HepG2 (cell line): ENCODE measurements at regions not wholly inside any gene's neighbourhood (a gene's known extent, or its start where the extent isn't known, plus 50 kb on each side); places are given as distances from the start of the nearest gene placed in this dataset.

Source experiments
- ATAC-seq: fragments of 200-7000 bp; cut with Tn5 transposase; 3 replicates; pipeline ENCODE4 v1.9.1; 2020; ENCODE audit warnings: mild to moderate bottlenecking, moderate library complexity
- BruUV-seq: library from RNA; stranded (reverse); fragments of 400-500 nt; replicated peaks from 2 replicates; lab custom pipeline; 2021; lab: Mats Ljungman, UMichigan
- CTCF ChIA-PET: fragments of 300-600 bp; formaldehyde crosslinking; extraction: SDS; loops from one replicate; lab custom pipeline; 2021; ENCODE audit warnings: low total read pairs, inconsistent platforms, low intra/inter-chr PET ratio; lab: Yijun Ruan, JAX
- POLR2A ChIA-PET: fragments of 350-600 bp; sonication (Branson Sonifier 250); formaldehyde crosslinking; loops from one replicate; lab custom pipeline; 2020; ENCODE audit warnings: antibody characterized with exemption, inconsistent platforms; lab: Yijun Ruan, JAX
- DNase-seq: peaks from one replicate; pipeline ENCODE4 v3.0.0-alpha.2; 2015; ENCODE audit warnings: low spot score
- FAIRE-seq: peaks from 3 replicates; lab custom pipeline; 2011; peaks lifted over from hg19 to GRCh38; lab: Jason Lieb, UNC
- H2AFZ ChIP-seq: one replicate; pipeline ENCODE4 v1.6.1; 2011; ENCODE audit warnings: low read length, inconsistent platforms
- H3K27ac ChIP-seq: fragments of 300-600 bp; 3 replicates; pipeline ENCODE4 v1.8.0; 2011; ENCODE audit warnings: mixed run types, mild to moderate bottlenecking, mixed read lengths, low read length, inconsistent platforms; ENCODE audit not compliant: insufficient read depth; ENCODE audit errors: extremely low read length
- H3K27me3 ChIP-seq, 2 experiments: fragments of 200-600 bp in 1 of 2; 2 replicates in 1 of 2; 3 replicates in 1 of 2; pipeline versions ENCODE4 v1.6.0 to v1.8.0; 2011; ENCODE audit warnings: low read length in 2 of 2, mild to moderate bottlenecking in 2 of 2, moderate library complexity in 2 of 2, inconsistent platforms in 1 of 2; ENCODE audit not compliant: insufficient read depth in 2 of 2, control insufficient read depth in 1 of 2
- H3K36me3 ChIP-seq, 2 experiments: fragments of 200-600 bp in 1 of 2; replicated peaks in 1 of 2; 2 replicates in 1 of 2; 3 replicates in 1 of 2; pipeline versions ENCODE4 v1.5.1 to v1.8.0; 2011; ENCODE audit warnings: low read length in 2 of 2, inconsistent platforms in 1 of 2; ENCODE audit not compliant: insufficient read depth in 2 of 2, control insufficient read depth in 1 of 2
- H3K4me1 ChIP-seq: 2 replicates; pipeline ENCODE4 v1.5.1; 2012; ENCODE audit warnings: low read length, inconsistent platforms; ENCODE audit not compliant: insufficient read depth
- H3K4me2 ChIP-seq: 2 replicates; pipeline ENCODE4 v1.6.0; 2011; ENCODE audit warnings: low read depth, low read length, inconsistent platforms
- H3K4me3 ChIP-seq, 3 experiments: fragments of 200-600 bp in 1 of 3; sonication (generic), shearing (Covaris generic) in 1 of 3; replicated peaks in 1 of 3; 2 replicates each; pipeline ENCODE4 v1.5.1; 2011 to 2016; ENCODE audit warnings: low read length in 3 of 3, inconsistent platforms in 2 of 3, low read depth in 2 of 3, mild to moderate bottlenecking in 2 of 3, control low read depth in 1 of 3, mixed read lengths in 1 of 3; ENCODE audit not compliant: insufficient read depth in 1 of 3
- H3K79me2 ChIP-seq: one replicate; pipeline ENCODE4 v1.6.1; 2011; ENCODE audit warnings: low read length, inconsistent platforms; ENCODE audit not compliant: insufficient read depth
- H3K9ac ChIP-seq: 2 replicates; pipeline ENCODE4 v1.6.0; 2011; ENCODE audit warnings: mild to moderate bottlenecking, low read depth, low read length, inconsistent platforms; ENCODE audit not compliant: insufficient read depth
- H3K9me3 ChIP-seq: 2 replicates; pipeline ENCODE4 v1.5.1; 2012; ENCODE audit warnings: mild to moderate bottlenecking, low read length
- H4K20me1 ChIP-seq: 2 replicates; pipeline ENCODE4 v1.6.0; 2011; ENCODE audit warnings: inconsistent platforms, mild to moderate bottlenecking, low read length, moderate library complexity; ENCODE audit not compliant: insufficient read depth
- ISX ChIP-seq: sonication (generic); formaldehyde crosslinking; conservative IDR thresholded peaks from 2 replicates; pipeline ENCODE4 v1.5.0; 2020; ENCODE audit warnings: missing genetic modification reagents
- KAT7 ChIP-seq: IDR thresholded peaks from 2 replicates; pipeline ENCODE4 v1.6.1; 2018; ENCODE audit warnings: borderline replicate concordance, missing compliant biosample characterization
- KLF12 ChIP-seq: sonication (generic); formaldehyde crosslinking; IDR thresholded peaks from 2 replicates; pipeline ENCODE4 v1.4.0; 2020; ENCODE audit warnings: missing genetic modification reagents, borderline replicate concordance
- MAFF ChIP-seq: IDR thresholded peaks from 2 replicates; pipeline ENCODE4 v1.6.1; 2011; ENCODE audit warnings: low read depth, low read length, improper control_type of control experiment
- MAFK ChIP-seq, 2 experiments: IDR thresholded peaks in 1 of 2; conservative IDR thresholded peaks in 1 of 2; 2 replicates each; pipeline ENCODE4 v1.6.1; 2011; ENCODE audit warnings: improper control_type of control experiment in 2 of 2, low read length in 2 of 2
- NCOA2 ChIP-seq: sonication (generic); formaldehyde crosslinking; IDR thresholded peaks from 2 replicates; pipeline ENCODE4 v1.8.0; 2022; ENCODE audit warnings: inconsistent platforms
- RAD21 ChIP-seq: fragments of 450-650 bp; formaldehyde crosslinking; IDR thresholded peaks from 2 replicates; pipeline ENCODE4 v1.5.0; 2020; ENCODE audit warnings: mild to moderate bottlenecking
- ZNF781 ChIP-seq: sonication (generic); formaldehyde crosslinking; IDR thresholded peaks from 2 replicates; pipeline ENCODE4 v1.5.1; 2020; ENCODE audit warnings: borderline replicate concordance, mild to moderate bottlenecking, missing genetic modification reagents; ENCODE audit errors: not compliant biosample characterization
- WGBS: methylation state at CpG from one replicate; pipeline ENCODE4 v1.1.6; 2017; ENCODE audit warnings: low lambda C conversion rate; 5-methylcytosine and 5-hydroxymethylcytosine counted together
- in situ Hi-C: cut with HindIII; loops from 2 replicates; pipeline ENCODE4 v1.10.0; 2017; ENCODE audit warnings: low pct_unique_long_range_greater_than_20kb; ENCODE audit not compliant: extremely low pct_ligation_motif_present
- intact Hi-C: fragments of 100-400 bp; cut with micrococcal nuclease; formaldehyde crosslinking; loops from one replicate; pipeline ENCODE4 v1.10.0; 2022; ENCODE audit not compliant: unreplicated experiment
- TF ChIP-seq, protein P1 (sequence below): sonication (generic); formaldehyde crosslinking; IDR thresholded peaks from 2 replicates; pipeline ENCODE4 v1.4.0; 2020; ENCODE audit warnings: mild to moderate bottlenecking, missing genetic modification reagents, borderline replicate concordance

DNA sequence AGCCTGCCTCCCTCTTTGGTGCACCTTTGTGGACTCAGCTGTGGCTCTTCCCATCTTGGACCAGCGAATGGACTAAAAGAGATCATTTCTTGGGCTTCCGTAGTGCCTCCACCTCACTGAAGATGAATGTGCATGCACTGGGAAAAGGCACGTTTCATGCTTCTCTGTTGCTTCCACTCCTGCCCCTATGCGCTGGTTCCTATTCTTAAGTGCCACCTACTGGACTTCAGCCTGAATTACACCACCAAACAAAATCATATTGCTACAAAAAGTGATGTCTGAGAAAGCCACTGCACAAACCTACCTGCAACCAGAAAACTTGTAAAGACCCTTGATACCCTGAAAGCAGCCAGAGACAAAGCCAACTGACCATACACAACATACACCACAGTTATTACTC is 695.6 kb downstream of the TSN start (continued):
- peak; percentile 66 for TF ChIP-seq RAD21 (CRISPR knock-in tag)
- TF ChIP-seq KAT7 (CRISPR knock-in tag) = no peak
- TF ChIP-seq KLF12 (CRISPR knock-in tag) = no peak
- TF ChIP-seq NCOA2 (CRISPR knock-in tag) = no peak
- TF ChIP-seq ISX = no peak
- TF ChIP-seq, protein P1, sequence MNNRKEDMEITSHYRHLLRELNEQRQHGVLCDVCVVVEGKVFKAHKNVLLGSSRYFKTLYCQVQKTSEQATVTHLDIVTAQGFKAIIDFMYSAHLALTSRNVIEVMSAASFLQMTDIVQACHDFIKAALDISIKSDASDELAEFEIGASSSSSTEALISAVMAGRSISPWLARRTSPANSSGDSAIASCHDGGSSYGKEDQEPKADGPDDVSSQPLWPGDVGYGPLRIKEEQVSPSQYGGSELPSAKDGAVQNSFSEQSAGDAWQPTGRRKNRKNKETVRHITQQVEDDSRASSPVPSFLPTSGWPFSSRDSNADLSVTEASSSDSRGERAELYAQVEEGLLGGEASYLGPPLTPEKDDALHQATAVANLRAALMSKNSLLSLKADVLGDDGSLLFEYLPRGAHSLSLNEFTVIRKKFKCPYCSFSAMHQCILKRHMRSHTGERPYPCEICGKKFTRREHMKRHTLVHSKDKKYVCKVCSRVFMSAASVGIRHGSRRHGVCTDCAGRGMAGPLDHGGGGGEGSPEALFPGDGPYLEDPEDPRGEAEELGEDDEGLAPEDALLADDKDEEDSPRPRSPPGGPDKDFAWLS (CRISPR knock-in tag) = no peak

DNA sequence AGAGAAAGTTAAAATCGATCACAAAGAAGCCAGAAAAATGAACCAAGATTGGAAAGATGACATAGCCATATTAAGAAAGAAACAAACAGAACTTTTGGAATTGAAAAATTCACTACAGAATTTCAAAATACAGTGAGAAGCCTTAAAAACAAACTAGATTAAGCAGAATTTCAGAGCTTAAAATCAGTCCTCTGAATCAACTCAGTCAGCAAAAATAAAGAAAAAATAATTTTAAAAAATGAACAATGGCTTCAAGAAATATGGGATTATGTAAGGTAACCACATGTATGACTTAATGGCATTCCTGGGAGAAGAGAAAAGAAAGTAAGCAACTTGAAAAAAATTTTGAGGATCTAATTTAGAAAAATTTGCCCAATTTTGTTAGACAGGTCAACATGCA is 696.2 kb downstream of the TSN start:
- Histone ChIP-seq H4K20me1 (no peaks in the 10 kb centered on the region), H3K9me3 (0 out of 2 replicates have a peak, but pooled peaks cover 9% of the 10 kb centered on the region), H3K4me2 (no peak overlapping the region), H3K9ac (no peak overlapping the region), H3K27me3 (no peaks in the 10 kb centered on the region), H3K27ac (no peak overlapping the region), H3K4me3 (no peak overlapping the region), H3K79me2 (no peaks in the 10 kb centered on the region), H2AFZ (no peak overlapping the region), H3K4me1 (no peaks in the 10 kb centered on the region), H3K36me3 (no peaks in the 10 kb centered on the region)
- POLR2A ChIA-PET = no interaction called here
- intact Hi-C loops = loop anchor here (1.0 to 2.0 kb wide), 4 partner anchors 27 to 641 kb away; no protein-coding TSS in a partner anchor
- TF ChIP-seq MAFF (peak; percentile 44), MAFK (conservative IDR thresholded peaks at IDR 0.05 in 1 of 2, IDR thresholded peaks at IDR 0.05 in 1 of 2; ENCODE audit: low read length in 2 of 2) (peak; percentile 39 to 71; a peak in 3 of 4 replicates), ZNF781 (CRISPR knock-in tag) (no peak)
- no peak for ATAC-seq
- CTCF ChIA-PET = interaction anchor here (0.9 to 2.4 kb wide), 4 partner anchors 28 to 641 kb away, joined by 4 to 30 read pairs (median 10); no protein-coding TSS in a partner anchor
- no peak for FAIRE-seq
- no peak for DNase-seq
- in situ Hi-C loops = loop anchor here (5.0 kb wide), 2 partner anchors 259 to 474 kb away; no protein-coding TSS in a partner anchor
- BruUV-seq = no TSS peak
- 2% methylated on average over 1 of the region's 1 CpG for WGBS
